ENCODE measurements at regions not wholly inside any gene's neighbourhood (a gene's known extent, or its start where the extent isn't known, plus 50 kb on each side); places are given as distances from the start of the nearest gene placed in this dataset.

DNA sequence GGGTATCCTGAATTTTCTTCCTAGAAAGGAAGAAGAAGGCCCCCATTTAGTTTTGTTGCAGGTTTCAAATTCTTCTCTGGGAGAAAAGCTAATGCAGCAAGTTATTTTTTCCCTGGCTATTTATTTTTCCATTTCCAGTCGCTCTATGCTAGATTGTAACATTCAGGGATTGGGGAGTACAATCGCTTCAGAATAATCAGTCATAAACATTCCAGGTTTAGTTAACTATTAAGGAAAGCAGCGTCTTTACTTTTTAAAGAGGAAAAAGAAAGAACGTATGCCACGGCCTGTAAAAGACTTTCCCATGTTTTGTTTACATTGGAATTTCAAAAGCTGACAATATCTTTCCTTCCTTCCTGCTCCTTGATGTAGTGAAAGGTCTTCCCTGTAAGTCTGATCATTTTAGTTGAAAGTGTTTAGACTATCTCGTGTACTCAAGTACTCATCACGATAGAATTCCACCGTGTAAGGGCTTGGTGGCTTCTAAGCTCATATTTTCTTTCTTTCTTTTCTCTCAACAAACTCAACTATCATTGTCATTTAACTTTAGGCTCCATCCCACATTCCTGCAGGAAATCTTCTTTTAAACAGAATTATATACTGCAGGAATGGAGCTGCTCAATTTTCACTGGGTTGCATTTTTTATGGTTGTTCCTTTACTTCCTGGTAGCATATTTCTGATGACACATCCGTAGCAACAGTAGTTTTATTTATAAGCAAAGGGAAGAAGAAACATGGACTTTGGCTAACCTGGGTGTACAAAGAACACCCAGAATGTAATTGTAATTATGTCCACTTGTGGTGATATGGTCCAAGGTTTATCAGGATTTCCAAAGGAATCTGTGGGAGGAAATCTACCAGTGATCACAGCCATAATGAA, 213.1 kb upstream of the FAT1 start:
- TF ChIP-seq GATA2 (IDR thresholded peaks at IDR 0.05; ENCODE audit: low read depth, low read length) (no peak), GATA3 (IDR thresholded peaks at IDR 0.05; ENCODE audit: low read depth, low read length) (no peak)

GRCh38 chr4:186939226-186939625, 215.6 kb upstream of the FAT1 start:
- TF ChIP-seq GATA3 (IDR thresholded peaks at IDR 0.05; ENCODE audit: low read depth, low read length) (no peak), GATA2 (IDR thresholded peaks at IDR 0.05; ENCODE audit: low read depth, low read length) (no peak)

DNA sequence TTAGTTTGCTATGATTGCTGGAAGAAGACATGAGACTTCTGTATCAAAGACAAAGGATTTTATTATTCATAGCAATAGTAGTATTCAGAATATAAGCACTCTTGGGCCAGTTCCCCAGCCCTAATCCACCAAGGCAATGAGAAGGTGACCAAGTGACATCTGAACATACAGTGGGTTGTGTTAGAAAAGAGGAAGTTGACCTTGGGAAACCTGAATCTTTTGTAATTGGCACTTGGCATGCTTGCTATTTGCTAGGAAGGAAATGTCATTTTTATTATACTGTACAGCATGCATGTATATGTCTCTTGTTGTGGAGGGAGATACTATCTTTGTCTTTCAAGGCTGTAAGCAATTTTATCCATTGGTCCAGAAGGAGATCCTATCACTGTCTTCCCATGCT, 216.1 kb upstream of the FAT1 start:
- TF ChIP-seq GATA2 (IDR thresholded peaks at IDR 0.05; ENCODE audit: low read depth, low read length) (no peak), GATA3 (IDR thresholded peaks at IDR 0.05; ENCODE audit: low read depth, low read length) (no peak)

GRCh38 chr4:186940476-186940875, 216.8 kb upstream of the FAT1 start:
- TF ChIP-seq GATA2 (IDR thresholded peaks at IDR 0.05; ENCODE audit: low read depth, low read length) (no peak), GATA3 (IDR thresholded peaks at IDR 0.05; ENCODE audit: low read depth, low read length) (no peak)

GRCh38 chr4:186942758-186943377, 219.2 kb upstream of the FAT1 start:
- TF ChIP-seq GATA2 (IDR thresholded peaks at IDR 0.05; ENCODE audit: low read depth, low read length) (no peak), GATA3 (IDR thresholded peaks at IDR 0.05; ENCODE audit: low read depth, low read length) (no peak)

GRCh38 chr4:186943411-186943810, 219.8 kb upstream of the FAT1 start:
- TF ChIP-seq GATA2 (IDR thresholded peaks at IDR 0.05; ENCODE audit: low read depth, low read length): no peak
- TF ChIP-seq GATA3 (IDR thresholded peaks at IDR 0.05; ENCODE audit: low read depth, low read length): no peak

DNA sequence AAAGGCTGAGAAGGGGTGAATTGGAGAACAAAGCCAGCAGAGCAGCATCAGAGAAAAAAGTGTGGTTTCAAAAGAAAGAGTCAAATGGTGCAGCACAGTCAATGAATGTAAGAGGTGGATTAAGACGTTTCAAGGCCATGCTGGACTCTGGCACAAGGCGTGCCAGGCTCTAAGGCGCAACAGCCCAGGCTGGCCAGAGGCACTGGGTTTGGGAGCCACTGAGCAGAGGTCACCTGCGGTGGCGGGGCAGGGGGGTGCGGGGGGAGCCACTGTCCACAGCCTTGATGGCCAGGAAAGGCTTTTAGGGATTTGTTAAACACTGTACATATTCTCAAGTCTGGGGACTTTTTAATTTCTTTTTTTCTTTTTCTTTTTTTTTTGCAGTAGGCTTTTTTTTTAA, 222.5 kb upstream of the FAT1 start:
- no peak for TF ChIP-seq GATA2 (IDR thresholded peaks at IDR 0.05; ENCODE audit: low read depth, low read length)
- no peak for TF ChIP-seq GATA3 (IDR thresholded peaks at IDR 0.05; ENCODE audit: low read depth, low read length)

GRCh38 chr4:186946682-186947294, 223.1 kb upstream of the FAT1 start:
- TF ChIP-seq GATA2 (IDR thresholded peaks at IDR 0.05; ENCODE audit: low read depth, low read length) (no peak), GATA3 (IDR thresholded peaks at IDR 0.05; ENCODE audit: low read depth, low read length) (no peak)

DNA sequence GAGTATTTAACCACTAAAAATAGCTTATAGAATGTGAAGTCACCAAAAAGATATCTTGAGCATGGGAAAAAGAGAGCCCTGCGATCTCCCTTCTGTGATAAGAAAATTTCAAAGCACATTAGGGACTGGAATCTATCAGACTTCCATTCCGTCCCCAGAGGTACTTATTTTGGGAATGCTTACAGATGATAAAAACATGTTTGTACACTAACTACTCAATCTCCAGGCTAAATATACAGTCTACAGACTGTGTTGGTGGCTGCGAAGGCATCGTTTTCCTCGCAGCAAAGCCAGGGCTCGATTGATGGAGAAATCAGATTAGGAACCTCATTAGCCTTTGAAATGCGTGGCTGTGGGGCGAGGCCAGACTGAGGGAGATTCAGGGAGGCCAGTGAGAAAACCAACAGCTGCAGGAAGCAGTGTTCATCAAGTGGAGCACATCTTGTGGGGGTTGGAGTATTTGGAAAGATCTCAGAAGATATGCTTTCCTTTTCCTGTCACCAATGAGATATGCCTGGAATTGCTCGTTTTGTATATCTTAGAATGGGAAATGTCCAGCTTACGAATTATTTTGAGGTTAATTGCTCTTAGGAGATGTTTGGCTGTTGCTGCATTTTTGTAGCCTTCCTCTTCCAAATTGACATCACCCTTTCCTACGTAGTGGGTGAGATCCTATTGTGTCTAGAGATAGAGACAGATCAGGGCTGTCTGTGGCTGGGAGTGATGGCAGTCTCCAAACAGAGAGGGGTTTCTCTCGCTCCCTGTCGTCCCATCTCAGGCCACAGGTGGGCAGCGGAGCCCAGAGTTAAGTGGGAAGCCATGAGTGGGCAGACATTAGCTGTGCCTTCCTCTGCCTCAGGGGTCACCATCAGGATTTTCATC, 224.9 kb upstream of the FAT1 start:
- TF ChIP-seq GATA3 (IDR thresholded peaks at IDR 0.05; ENCODE audit: low read depth, low read length) (no peak; the same call in 1 of the 2 replicates), GATA2 (IDR thresholded peaks at IDR 0.05; ENCODE audit: low read depth, low read length) (peak; percentile 67; the same call in 1 of the 2 replicates)

DNA sequence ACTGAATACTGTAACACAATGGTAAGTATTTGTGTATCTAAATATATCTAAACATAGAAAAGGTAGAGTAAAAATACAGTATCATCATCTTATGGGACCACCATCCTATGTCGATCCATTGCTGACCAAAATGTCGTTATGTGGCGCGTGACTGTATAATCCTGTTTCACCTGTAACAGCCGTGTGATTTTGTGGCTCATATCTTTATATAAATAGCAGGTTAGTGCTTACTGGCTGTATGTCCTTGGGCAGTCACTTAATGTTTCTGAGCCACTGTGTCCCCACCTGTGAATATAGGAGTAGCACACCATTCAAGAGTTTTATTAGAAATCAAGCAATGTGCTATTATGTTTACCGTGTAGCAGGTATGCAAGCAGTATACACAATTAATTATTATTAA, 226.2 kb upstream of the FAT1 start:
- TF ChIP-seq GATA3 (IDR thresholded peaks at IDR 0.05; ENCODE audit: low read depth, low read length) (no peak), GATA2 (IDR thresholded peaks at IDR 0.05; ENCODE audit: low read depth, low read length) (no peak)

- TF ChIP-seq GATA2 (IDR thresholded peaks at IDR 0.05; ENCODE audit: low read depth, low read length) (no peak), GATA3 (IDR thresholded peaks at IDR 0.05; ENCODE audit: low read depth, low read length) (no peak)
Observed at GRCh38 chr4:186952709-186953108, 229.1 kb upstream of the FAT1 start.

- TF ChIP-seq GATA3 (IDR thresholded peaks at IDR 0.05; ENCODE audit: low read depth, low read length) (no peak), GATA2 (IDR thresholded peaks at IDR 0.05; ENCODE audit: low read depth, low read length) (no peak)
Observed at GRCh38 chr4:186953599-186954260, 230.1 kb upstream of the FAT1 start.

DNA sequence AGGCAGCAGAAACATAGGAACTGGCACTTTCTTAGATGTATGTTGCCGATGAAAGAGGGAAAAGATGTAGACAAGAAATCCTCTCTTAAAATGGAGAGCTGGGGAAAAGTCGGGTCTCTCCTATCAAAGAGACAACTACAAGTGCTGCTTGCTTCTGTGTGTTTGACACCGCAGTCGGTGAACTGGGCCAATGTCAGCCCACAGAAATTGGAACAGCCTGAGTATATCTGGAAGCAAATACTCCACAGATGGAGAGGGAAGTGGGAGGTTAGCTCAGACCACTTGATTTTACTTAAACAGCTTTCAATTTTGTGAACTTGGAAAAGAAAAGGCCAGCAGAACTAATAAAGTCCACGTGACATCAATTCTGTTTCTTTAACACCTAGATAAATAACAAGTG, 230.9 kb upstream of the FAT1 start:
- TF ChIP-seq GATA3 (IDR thresholded peaks at IDR 0.05; ENCODE audit: low read depth, low read length) (no peak), GATA2 (IDR thresholded peaks at IDR 0.05; ENCODE audit: low read depth, low read length) (no peak)
